Umbilical cord (tissue), 1 donor: ENCODE measurements at regions not wholly inside any gene's neighbourhood (a gene's known extent, or its start where the extent isn't known, plus 50 kb on each side); places are given as distances from the start of the nearest gene placed in this dataset.

Source experiments
- DNase-seq: peaks from one replicate; pipeline ENCODE4 v3.0.0-alpha.2; 2015; ENCODE audit warnings: low spot score

GRCh38 chr5:147036691-147037245, 158.2 kb upstream of the PPP2R2B start:
- no peak for DNase-seq

- DNase-seq, result no peak
These were observed 159.1 kb upstream of the PPP2R2B start for GRCh38 chr5:147037515-147038205.

GRCh38 chr5:147040856-147041255, 162.3 kb upstream of the PPP2R2B start:
- no peak for DNase-seq

- DNase-seq, result no peak
These were observed 166.2 kb upstream of the PPP2R2B start for GRCh38 chr5:147044572-147045273.

- DNase-seq, result no peak
These were observed 166.7 kb upstream of the PPP2R2B start for GRCh38 chr5:147045290-147045689.

- no peak for DNase-seq
These were observed 167.7 kb upstream of the PPP2R2B start for GRCh38 chr5:147046281-147046680.

- no peak for DNase-seq
These were observed 168.3 kb upstream of the PPP2R2B start for GRCh38 chr5:147046894-147047293.

GRCh38 chr5:147049764-147050163, 171.2 kb upstream of the PPP2R2B start:
- DNase-seq, result no peak

- DNase-seq, result no peak
These were observed 171.6 kb upstream of the PPP2R2B start for GRCh38 chr5:147050172-147050571.

GRCh38 chr5:147051193-147051592, 172.6 kb upstream of the PPP2R2B start:
- DNase-seq, result no peak

GRCh38 chr5:147052519-147052918, 174.0 kb upstream of the PPP2R2B start:
- no peak for DNase-seq

- DNase-seq, result no peak
These were observed 176.7 kb upstream of the PPP2R2B start for GRCh38 chr5:147055089-147055826.

- peak; percentile 30 for DNase-seq
These were observed 177.5 kb upstream of the PPP2R2B start for GRCh38 chr5:147055850-147056566.

- no peak for DNase-seq
These were observed 177.8 kb upstream of the STK32A start for GRCh38 chr5:147057051-147057450.

- peak; percentile 67 for DNase-seq
These were observed 173.4 kb upstream of the STK32A start for GRCh38 chr5:147061431-147061830.

GRCh38 chr5:147062427-147062826, 172.4 kb upstream of the STK32A start:
- DNase-seq, result no peak

GRCh38 chr5:147063943-147064342, 170.9 kb upstream of the STK32A start:
- DNase-seq, result peak; percentile 60

GRCh38 chr5:147065071-147065470, 169.8 kb upstream of the STK32A start:
- DNase-seq, result no peak

- DNase-seq, result no peak
These were observed 165.8 kb upstream of the STK32A start for GRCh38 chr5:147068998-147069397.

- DNase-seq, result no peak
These were observed 162.2 kb upstream of the STK32A start for GRCh38 chr5:147072622-147073021.

GRCh38 chr5:147073098-147073497, 161.7 kb upstream of the STK32A start:
- DNase-seq, result no peak

GRCh38 chr5:147075187-147075586, 159.6 kb upstream of the STK32A start:
- no peak for DNase-seq
